ENCODE measurements at regions not wholly inside any gene's neighbourhood (a gene's known extent, or its start where the extent isn't known, plus 50 kb on each side); places are given as distances from the start of the nearest gene placed in this dataset.

DNA sequence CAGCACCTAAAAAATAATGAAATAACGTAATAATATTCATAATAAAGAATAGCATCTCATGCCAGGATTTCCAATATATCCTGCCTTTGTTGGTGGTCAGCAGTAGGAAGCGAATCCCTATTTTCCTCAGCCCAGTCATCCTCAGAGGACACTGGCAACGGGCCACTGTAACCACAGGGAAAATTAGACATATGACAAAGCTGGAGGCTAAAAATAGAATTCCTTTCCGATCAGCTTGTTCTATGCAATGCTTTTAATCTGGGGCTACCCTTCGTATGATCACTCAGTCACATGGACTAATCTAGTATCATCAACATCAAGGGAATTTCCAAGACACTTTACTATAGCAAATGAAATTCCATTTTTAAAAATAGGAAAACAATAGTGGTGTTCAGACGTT lies 246.9 kb upstream of the KCNJ16 start:
- TF ChIP-seq, protein P1, sequence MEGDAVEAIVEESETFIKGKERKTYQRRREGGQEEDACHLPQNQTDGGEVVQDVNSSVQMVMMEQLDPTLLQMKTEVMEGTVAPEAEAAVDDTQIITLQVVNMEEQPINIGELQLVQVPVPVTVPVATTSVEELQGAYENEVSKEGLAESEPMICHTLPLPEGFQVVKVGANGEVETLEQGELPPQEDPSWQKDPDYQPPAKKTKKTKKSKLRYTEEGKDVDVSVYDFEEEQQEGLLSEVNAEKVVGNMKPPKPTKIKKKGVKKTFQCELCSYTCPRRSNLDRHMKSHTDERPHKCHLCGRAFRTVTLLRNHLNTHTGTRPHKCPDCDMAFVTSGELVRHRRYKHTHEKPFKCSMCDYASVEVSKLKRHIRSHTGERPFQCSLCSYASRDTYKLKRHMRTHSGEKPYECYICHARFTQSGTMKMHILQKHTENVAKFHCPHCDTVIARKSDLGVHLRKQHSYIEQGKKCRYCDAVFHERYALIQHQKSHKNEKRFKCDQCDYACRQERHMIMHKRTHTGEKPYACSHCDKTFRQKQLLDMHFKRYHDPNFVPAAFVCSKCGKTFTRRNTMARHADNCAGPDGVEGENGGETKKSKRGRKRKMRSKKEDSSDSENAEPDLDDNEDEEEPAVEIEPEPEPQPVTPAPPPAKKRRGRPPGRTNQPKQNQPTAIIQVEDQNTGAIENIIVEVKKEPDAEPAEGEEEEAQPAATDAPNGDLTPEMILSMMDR (IDR thresholded peaks at IDR 0.05) = no peak
- no peak for TF ChIP-seq POLR2A (IDR thresholded peaks at IDR 0.05)
